NB4 (cell line): ENCODE measurements at regions not wholly inside any gene's neighbourhood (a gene's known extent, or its start where the extent isn't known, plus 50 kb on each side); places are given as distances from the start of the nearest gene placed in this dataset.
A peak's percentile ranks its signal among the peaks of the same experiment; 100 is the strongest.

Source experiments
- DNase-seq: peaks from one replicate; pipeline ENCODE4 v3.0.0; 2010; ENCODE audit warnings: low read depth
- H3K4me3 ChIP-seq: one replicate; pipeline ENCODE4 v1.5.1; 2011; ENCODE audit warnings: mild to moderate bottlenecking, low read depth, low read length, moderate library complexity
- CTCF ChIP-seq: IDR thresholded peaks from one replicate; pipeline ENCODE4 v1.5.1; 2012; ENCODE audit warnings: low read depth, low read length
- MAX ChIP-seq: IDR thresholded peaks from 2 replicates; pipeline ENCODE4 v1.6.1; 2011; ENCODE audit warnings: low read depth, low read length
- MYC ChIP-seq: IDR thresholded peaks from 2 replicates; pipeline ENCODE4 v1.6.1; 2011; ENCODE audit warnings: low read depth, low read length
- POLR2A ChIP-seq: IDR thresholded peaks from 2 replicates; pipeline ENCODE4 v1.6.1; 2011; ENCODE audit warnings: mild to moderate bottlenecking; ENCODE audit not compliant: insufficient read length; ENCODE audit errors: extremely low read depth

- TF ChIP-seq CTCF (no peak), MYC (no peak), MAX (no peak), POLR2A (no peak)
- DNase-seq: no peak
- H3K4me3 ChIP-seq: no peak overlapping the region
Measured at GRCh38 chr6:21845439-21846140, 252.0 kb downstream of the SOX4 start.

- H3K4me3 ChIP-seq: no peak overlapping the region
- TF ChIP-seq CTCF (no peak), MAX (peak; percentile 56)
- DNase-seq: peak; percentile 54
Measured at GRCh38 chr6:21846541-21847451, 253.2 kb downstream of the SOX4 start.

GRCh38 chr6:21847711-21848480 lies 254.3 kb downstream of the SOX4 start:
- no peak for TF ChIP-seq POLR2A
- TF ChIP-seq CTCF: no peak
- no peak for TF ChIP-seq MAX
- TF ChIP-seq MYC: no peak
- no peak for DNase-seq
- no peak overlapping the region for H3K4me3 ChIP-seq

- TF ChIP-seq MYC: no peak
- no peak for TF ChIP-seq POLR2A
- TF ChIP-seq CTCF: no peak
- TF ChIP-seq MAX: no peak
- no peak overlapping the region for H3K4me3 ChIP-seq
- DNase-seq: no peak
Measured at GRCh38 chr6:21850691-21851090, 257.1 kb downstream of the SOX4 start.

- no peak for TF ChIP-seq CTCF
- TF ChIP-seq MAX: peak; percentile 39; the same call in 1 of the 2 replicates
- TF ChIP-seq MYC: peak; percentile 15; the same call in 1 of the 2 replicates
- no peak overlapping the region for H3K4me3 ChIP-seq
- DNase-seq: peak; percentile 69
Measured at GRCh38 chr6:21855811-21856455, 262.4 kb downstream of the SOX4 start.
